DOHH2 (cell line): ENCODE measurements at regions not wholly inside any gene's neighbourhood (a gene's known extent, or its start where the extent isn't known, plus 50 kb on each side); places are given as distances from the start of the nearest gene placed in this dataset.

Source experiments
- H3F3A ChIP-seq: fragments of 200-600 bp; sonication (generic), shearing (Covaris generic); 2 replicates; pipeline ENCODE4 v1.6.0; 2016; ENCODE audit warnings: antibody characterized with exemption, mild to moderate bottlenecking; ENCODE audit not compliant: control insufficient read depth, insufficient read depth
- H3K27ac ChIP-seq: fragments of 200-600 bp; sonication (generic); 2 replicates; pipeline ENCODE4 v1.5.1; 2014; ENCODE audit warnings: low read depth, mild to moderate bottlenecking, low read length, moderate library complexity
- H3K27me3 ChIP-seq: fragments of 200-600 bp; sonication (generic); 2 replicates; pipeline ENCODE4 v1.6.1; 2014; ENCODE audit warnings: mild to moderate bottlenecking, low read length, mixed read lengths; ENCODE audit not compliant: control insufficient read depth
- H3K36me3 ChIP-seq: fragments of 200-600 bp; sonication (generic); 2 replicates; pipeline ENCODE4 v1.6.1; 2014; ENCODE audit warnings: mild to moderate bottlenecking, low read length, moderate library complexity, mixed read lengths; ENCODE audit not compliant: control insufficient read depth
- H3K4me1 ChIP-seq: fragments of 200-600 bp; sonication (generic); 2 replicates; pipeline ENCODE4 v1.6.1; 2014; ENCODE audit warnings: mild to moderate bottlenecking, low read length, mixed read lengths; ENCODE audit not compliant: control insufficient read depth
- H3K4me2 ChIP-seq: fragments of 200-600 bp; sonication (generic); 2 replicates; pipeline ENCODE4 v1.6.0; 2014; ENCODE audit warnings: mild to moderate bottlenecking, low read length, moderate library complexity
- H3K4me3 ChIP-seq: fragments of 200-600 bp; sonication (generic); 2 replicates; pipeline ENCODE4 v1.5.1; 2014; ENCODE audit warnings: mild to moderate bottlenecking, low read length, mixed read lengths
- H3K79me2 ChIP-seq: fragments of 200-600 bp; sonication (generic); 2 replicates; pipeline ENCODE4 v1.6.1; 2014; ENCODE audit warnings: mild to moderate bottlenecking, low read length, mixed read lengths; ENCODE audit not compliant: control insufficient read depth
- H3K9me2 ChIP-seq: fragments of 200-600 bp; sonication (generic); replicated peaks from 2 replicates; pipeline ENCODE4 v1.6.1; 2014; ENCODE audit warnings: mild to moderate bottlenecking, low read length, mixed read lengths; ENCODE audit not compliant: control insufficient read depth
- H3K9me3 ChIP-seq: fragments of 200-600 bp; sonication (generic); 2 replicates; pipeline ENCODE4 v1.6.1; 2014; ENCODE audit warnings: antibody characterized with exemption, low read length, mixed read lengths; ENCODE audit not compliant: control insufficient read depth, insufficient read depth
- H4K20me1 ChIP-seq: fragments of 200-600 bp; sonication (generic); 2 replicates; pipeline ENCODE4 v1.6.0; 2014; ENCODE audit warnings: low read depth, mild to moderate bottlenecking, antibody characterized with exemption, low read length, moderate library complexity; ENCODE audit not compliant: control insufficient read depth, insufficient read depth
- CTCF ChIP-seq: fragments of 200-600 bp; sonication (generic); IDR thresholded peaks from one replicate; pipeline ENCODE4 v1.5.1; 2014; ENCODE audit warnings: antibody characterized with exemption, mild to moderate bottlenecking, low read depth, low read length; ENCODE audit not compliant: poor library complexity, severe bottlenecking
- EZH2phosphoT487 ChIP-seq: fragments of 200-600 bp; sonication (generic); IDR thresholded peaks from 2 replicates; pipeline ENCODE4 v1.6.1; 2017; ENCODE audit warnings: borderline replicate concordance, mild to moderate bottlenecking, antibody characterized with exemption, low read length, moderate library complexity, mixed read lengths

- Histone ChIP-seq H3K9me2 (no peaks in the 10 kb centered on the region), H3F3A (no peaks in the 10 kb centered on the region), H3K36me3 (no peaks in the 10 kb centered on the region), H4K20me1 (no peaks in the 10 kb centered on the region), H3K79me2 (no peaks in the 10 kb centered on the region), H3K27ac (no peak overlapping the region), H3K4me1 (no peaks in the 10 kb centered on the region), H3K27me3 (no peaks in the 10 kb centered on the region), H3K9me3 (no peaks in the 10 kb centered on the region), H3K4me3 (no peak overlapping the region), H3K4me2 (no peak overlapping the region)
- TF ChIP-seq EZH2phosphoT487 (no peak), CTCF (no peak)
Observed at GRCh38 chr13:22062478-22063205, 391.8 kb downstream of the FGF9 start.

GRCh38 chr13:22063416-22064124 lies 392.7 kb downstream of the FGF9 start:
- H3F3A ChIP-seq = no peaks in the 10 kb centered on the region
- H4K20me1 ChIP-seq = no peaks in the 10 kb centered on the region
- TF ChIP-seq CTCF (no peak), EZH2phosphoT487 (no peak)
- no peak overlapping the region for H3K27ac ChIP-seq
- H3K9me2 ChIP-seq = no peaks in the 10 kb centered on the region
- H3K27me3 ChIP-seq = no peaks in the 10 kb centered on the region
- no peaks in the 10 kb centered on the region for H3K4me1 ChIP-seq
- H3K4me2 ChIP-seq = no peak overlapping the region
- no peaks in the 10 kb centered on the region for H3K36me3 ChIP-seq
- H3K9me3 ChIP-seq = no peaks in the 10 kb centered on the region
- H3K4me3 ChIP-seq = no peak overlapping the region
- H3K79me2 ChIP-seq = no peaks in the 10 kb centered on the region

GRCh38 chr13:22064854-22065620 lies 394.2 kb downstream of the FGF9 start:
- H3K4me3 ChIP-seq = no peak overlapping the region
- no peaks in the 10 kb centered on the region for H3K79me2 ChIP-seq
- H3K4me1 ChIP-seq = no peaks in the 10 kb centered on the region
- H3K9me3 ChIP-seq = no peaks in the 10 kb centered on the region
- no peak overlapping the region for H3K27ac ChIP-seq
- H3K27me3 ChIP-seq = no peaks in the 10 kb centered on the region
- H4K20me1 ChIP-seq = no peaks in the 10 kb centered on the region
- TF ChIP-seq EZH2phosphoT487 (no peak), CTCF (no peak)
- no peaks in the 10 kb centered on the region for H3F3A ChIP-seq
- H3K9me2 ChIP-seq = no peaks in the 10 kb centered on the region
- no peak overlapping the region for H3K4me2 ChIP-seq
- no peaks in the 10 kb centered on the region for H3K36me3 ChIP-seq
